Spleen (tissue), 11 donors: ENCODE measurements at regions not wholly inside any gene's neighbourhood (a gene's known extent, or its start where the extent isn't known, plus 50 kb on each side); places are given as distances from the start of the nearest gene placed in this dataset.

ENCODE experiments used
- DNase-seq: peaks from one replicate; pipeline ENCODE4 v3.0.0-alpha.2; 2020
- H3K27ac ChIP-seq, 8 donors: fragments of 200-600 bp; sonication (generic) in 7 of 8; 1 replicate in 4 of 8; 2 replicates in 4 of 8; pipeline versions ENCODE4 v1.5.0 to v1.8.0; 2016 to 2021; ENCODE audit warnings: inconsistent platforms in 4 of 8, mild to moderate bottlenecking in 4 of 8, moderate library complexity in 1 of 8
- H3K27me3 ChIP-seq, 7 donors: fragments of 200-600 bp; sonication (generic) in 6 of 7; replicated peaks in 1 of 7; 1 replicate in 4 of 7; 2 replicates in 3 of 7; pipeline versions ENCODE4 v1.5.0 to v1.8.0; 2016 to 2021; ENCODE audit warnings: inconsistent platforms in 3 of 7, mild to moderate bottlenecking in 1 of 7
- H3K36me3 ChIP-seq, 6 donors: fragments of 200-600 bp; sonication (generic) in 5 of 6; 1 replicate in 4 of 6; 2 replicates in 2 of 6; pipeline versions ENCODE4 v1.5.0 to v1.8.0; 2016 to 2021; ENCODE audit warnings: inconsistent platforms in 2 of 6
- H3K4me1 ChIP-seq, 6 donors: fragments of 200-600 bp; sonication (generic) in 5 of 6; 1 replicate in 3 of 6; 2 replicates in 3 of 6; pipeline versions ENCODE4 v1.5.0 to v1.8.0; 2016 to 2021; ENCODE audit warnings: inconsistent platforms in 3 of 6
- H3K4me3 ChIP-seq, 8 donors: fragments of 200-600 bp; sonication (generic) in 7 of 8; 1 replicate in 4 of 8; 2 replicates in 4 of 8; pipeline versions ENCODE4 v1.5.0 to v1.8.0; 2016 to 2021; ENCODE audit warnings: inconsistent platforms in 4 of 8, mild to moderate bottlenecking in 4 of 8, moderate library complexity in 2 of 8
- H3K9me3 ChIP-seq, 8 donors: fragments of 200-600 bp; sonication (generic) in 7 of 8; 1 replicate in 4 of 8; 2 replicates in 4 of 8; pipeline versions ENCODE4 v1.5.0 to v1.8.0; 2016 to 2021; ENCODE audit warnings: inconsistent platforms in 4 of 8
- CTCF ChIP-seq, 11 experiments: fragments of 200-600 bp in 7 of 11; fragments of 450-650 bp in 4 of 11; sonication (generic) in 4 of 11; IDR thresholded peaks in 8 of 11; conservative IDR thresholded peaks in 3 of 11; 1 replicate in 7 of 11; 2 replicates in 4 of 11; pipeline versions ENCODE4 v1.4.0 to v1.8.0; 2016 to 2021; ENCODE audit warnings: antibody characterized with exemption in 11 of 11, inconsistent platforms in 4 of 11, mild to moderate bottlenecking in 1 of 11
- POLR2A ChIP-seq, 3 donors: fragments of 450-650 bp; IDR thresholded peaks; one replicate each; pipeline ENCODE4 v1.5.1; 2017; ENCODE audit warnings: antibody characterized with exemption in 3 of 3, mild to moderate bottlenecking in 1 of 3
- POLR2AphosphoS5 ChIP-seq, 3 donors: sonication (generic); formaldehyde crosslinking; IDR thresholded peaks; one replicate each; pipeline ENCODE4 v1.5.1; 2017; ENCODE audit warnings: antibody characterized with exemption in 3 of 3
- WGBS, 5 donors: extraction: QIAGEN DNeasy Blood & Tissue Kit in 3 of 5; methylation state at CpG; one replicate each; pipeline versions ENCODE4 v1.1.5 to v1.1.7; 2013 to 2018; 5-methylcytosine and 5-hydroxymethylcytosine counted together
- intact Hi-C: fragments of 100-400 bp; cut with DNase I; formaldehyde crosslinking; loops from one replicate; pipeline ENCODE4 v1.15.0; 2023; ENCODE audit warnings: low total_unique reads
- donor health status: healthy with polysubstance abuse.
- donor health status: DM: no; HTN: no; CAD: no; lungs with moderate emphysema.
- donor health status: DM: no; HTN: no; CAD: no.
- donor health status: Bipolar disorder and iron deficiency.
- donor health status: healthy.
- donor health status: DM: no; HTN: no; CAD: no.
- donor health status: DM: yes; HTN: yes; CAD: no.

- WGBS, 5 donors: 86 to 93% (median 89%) methylated on average over 1 of the region's 1 CpG
- Histone ChIP-seq H3K36me3 (no peaks in the 10 kb centered on the region), H3K27ac (no peak overlapping the region), H3K27me3 (no peaks in the 10 kb centered on the region), H3K9me3 (peaks cover 0 to 5% (median 0%) of the 10 kb centered on the region in 8 donors), H3K4me3 (no peak overlapping the region), H3K4me1 (no peaks in the 10 kb centered on the region)
- no peak for DNase-seq
- TF ChIP-seq POLR2AphosphoS5 (IDR thresholded peaks at IDR 0.05) (no peak), CTCF (IDR thresholded peaks at IDR 0.05 in 8 of 11, conservative IDR thresholded peaks at IDR 0.05 in 3 of 11) (no peak), POLR2A (IDR thresholded peaks at IDR 0.05) (no peak)
- intact Hi-C loops: no loop called here
Measured at GRCh38 chr4:23016981-23017380, 324.2 kb downstream of the GBA3 start.

- no peak for TF ChIP-seq POLR2AphosphoS5 (IDR thresholded peaks at IDR 0.05)
- TF ChIP-seq POLR2A (IDR thresholded peaks at IDR 0.05): no peak
- TF ChIP-seq CTCF (IDR thresholded peaks at IDR 0.05 in 8 of 11, conservative IDR thresholded peaks at IDR 0.05 in 3 of 11): no peak
- intact Hi-C loops: no loop called here
- DNase-seq: no peak
- Histone ChIP-seq H3K27ac (no peak overlapping the region), H3K4me1 (no peaks in the 10 kb centered on the region), H3K9me3 (no peaks in the 10 kb centered on the region), H3K27me3 (no peaks in the 10 kb centered on the region), H3K36me3 (no peaks in the 10 kb centered on the region), H3K4me3 (no peak overlapping the region)
Measured at GRCh38 chr4:23015821-23016220, 323.1 kb downstream of the GBA3 start.

DNA sequence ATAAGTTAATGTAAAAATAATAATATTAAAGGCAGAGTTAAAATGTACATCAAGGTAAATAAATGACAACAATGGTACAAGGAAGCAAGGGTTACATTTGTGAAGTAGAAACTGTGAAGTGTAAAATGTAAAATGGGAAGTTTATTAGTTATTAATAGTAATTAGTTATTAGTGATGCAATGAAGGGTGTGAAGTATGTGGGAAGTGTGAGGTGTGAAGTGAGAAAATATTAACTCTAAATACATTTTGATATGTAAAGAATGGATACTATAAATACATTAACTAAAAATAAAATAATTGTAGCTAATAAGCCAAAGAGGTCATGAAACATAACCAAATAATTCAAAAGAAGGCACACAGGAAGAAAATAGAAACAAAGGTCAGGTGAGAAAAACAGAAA, 316.4 kb downstream of the GBA3 start:
- Histone ChIP-seq H3K4me3 (no peak overlapping the region), H3K4me1 (no peaks in the 10 kb centered on the region), H3K27ac (no peak overlapping the region), H3K36me3 (no peaks in the 10 kb centered on the region), H3K27me3 (no peaks in the 10 kb centered on the region), H3K9me3 (peaks cover 0 to 14% (median 8%) of the 10 kb centered on the region in 8 donors)
- intact Hi-C loops: no loop called here
- DNase-seq: no peak
- TF ChIP-seq POLR2AphosphoS5 (IDR thresholded peaks at IDR 0.05) (no peak), POLR2A (IDR thresholded peaks at IDR 0.05) (no peak), CTCF (IDR thresholded peaks at IDR 0.05 in 8 of 11, conservative IDR thresholded peaks at IDR 0.05 in 3 of 11) (no peak)

- TF ChIP-seq CTCF (IDR thresholded peaks at IDR 0.05 in 8 of 11, conservative IDR thresholded peaks at IDR 0.05 in 3 of 11) (no peak), POLR2AphosphoS5 (IDR thresholded peaks at IDR 0.05) (no peak), POLR2A (IDR thresholded peaks at IDR 0.05) (no peak)
- intact Hi-C loops: no loop called here
- Histone ChIP-seq H3K4me3 (no peak overlapping the region), H3K4me1 (no peaks in the 10 kb centered on the region), H3K27me3 (no peaks in the 10 kb centered on the region), H3K36me3 (no peaks in the 10 kb centered on the region), H3K9me3 (peaks cover 0 to 14% (median 8%) of the 10 kb centered on the region in 8 donors), H3K27ac (no peak overlapping the region)
- no peak for DNase-seq
Measured at GRCh38 chr4:23006756-23007155, 314.0 kb downstream of the GBA3 start.
